ENCODE measurements at regions not wholly inside any gene's neighbourhood (a gene's known extent, or its start where the extent isn't known, plus 50 kb on each side); places are given as distances from the start of the nearest gene placed in this dataset.

DNA sequence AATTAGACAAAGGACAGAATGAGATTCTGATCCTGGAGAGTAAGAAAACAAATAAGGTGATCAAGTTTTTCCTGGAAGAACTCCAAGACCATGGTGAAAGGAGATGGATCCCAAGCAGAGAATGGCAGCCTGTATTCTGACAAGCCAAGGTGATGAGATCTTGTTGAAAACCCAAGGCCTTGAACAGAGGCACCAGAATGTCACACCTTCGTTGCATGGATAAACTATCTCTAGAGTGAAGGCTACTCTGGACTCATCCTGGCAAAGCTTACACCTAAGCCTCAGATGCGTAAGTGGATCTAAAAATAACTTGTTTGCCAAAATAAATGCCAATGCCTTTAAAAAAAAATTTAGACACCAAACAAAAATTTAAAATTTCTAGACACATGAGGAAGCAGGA lies 605.9 kb downstream of the ETNK1 start:
- no peak for DNase-seq

DNA sequence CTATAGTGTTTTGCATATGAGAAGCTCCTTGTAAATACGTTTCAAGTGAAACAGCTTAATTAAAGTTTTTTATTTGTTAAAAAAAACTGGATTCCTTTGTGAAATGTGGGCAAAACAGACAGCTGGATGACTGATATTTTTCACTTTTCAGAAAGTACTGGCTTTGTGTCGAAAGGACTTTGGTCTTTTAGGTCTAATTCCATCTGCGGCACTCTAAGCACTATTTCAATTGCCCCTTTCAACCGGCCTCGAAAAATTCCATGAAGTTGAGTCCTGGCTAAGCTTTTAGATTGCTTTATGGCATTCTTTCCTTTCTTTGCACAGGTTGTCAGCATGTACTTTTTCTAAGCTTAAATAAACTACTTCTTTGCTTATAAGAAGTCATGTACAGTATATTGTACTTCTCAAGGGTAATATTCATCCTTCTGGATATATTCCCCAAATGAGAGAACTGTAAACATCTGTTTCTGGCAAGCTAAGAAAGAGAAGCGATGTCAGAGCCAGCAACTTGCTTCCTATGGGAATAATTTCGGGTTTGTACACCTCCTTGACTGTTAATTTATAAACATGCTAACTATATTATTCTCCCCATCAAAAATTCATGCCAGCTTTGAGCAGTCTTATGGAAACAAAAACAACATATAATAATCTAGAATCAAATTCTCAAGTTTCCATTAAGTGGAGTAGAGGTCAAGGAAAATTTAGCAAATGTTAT lies 611.3 kb downstream of the ETNK1 start:
- intact Hi-C loops (cut with DNase I, micrococcal nuclease), result no loop called here
- no peak for ATAC-seq
- no peaks in the 10 kb centered on the region for H3K4me1 ChIP-seq (ENCODE audit: low read depth)
- H3K4me3 ChIP-seq, result no peak overlapping the region
- TF ChIP-seq, protein P1, sequence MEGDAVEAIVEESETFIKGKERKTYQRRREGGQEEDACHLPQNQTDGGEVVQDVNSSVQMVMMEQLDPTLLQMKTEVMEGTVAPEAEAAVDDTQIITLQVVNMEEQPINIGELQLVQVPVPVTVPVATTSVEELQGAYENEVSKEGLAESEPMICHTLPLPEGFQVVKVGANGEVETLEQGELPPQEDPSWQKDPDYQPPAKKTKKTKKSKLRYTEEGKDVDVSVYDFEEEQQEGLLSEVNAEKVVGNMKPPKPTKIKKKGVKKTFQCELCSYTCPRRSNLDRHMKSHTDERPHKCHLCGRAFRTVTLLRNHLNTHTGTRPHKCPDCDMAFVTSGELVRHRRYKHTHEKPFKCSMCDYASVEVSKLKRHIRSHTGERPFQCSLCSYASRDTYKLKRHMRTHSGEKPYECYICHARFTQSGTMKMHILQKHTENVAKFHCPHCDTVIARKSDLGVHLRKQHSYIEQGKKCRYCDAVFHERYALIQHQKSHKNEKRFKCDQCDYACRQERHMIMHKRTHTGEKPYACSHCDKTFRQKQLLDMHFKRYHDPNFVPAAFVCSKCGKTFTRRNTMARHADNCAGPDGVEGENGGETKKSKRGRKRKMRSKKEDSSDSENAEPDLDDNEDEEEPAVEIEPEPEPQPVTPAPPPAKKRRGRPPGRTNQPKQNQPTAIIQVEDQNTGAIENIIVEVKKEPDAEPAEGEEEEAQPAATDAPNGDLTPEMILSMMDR (IDR thresholded peaks at IDR 0.05), result no peak
- no peak for DNase-seq
- no peaks in the 10 kb centered on the region for H3K36me3 ChIP-seq (ENCODE audit: low read depth)
- no peaks in the 10 kb centered on the region for H3K9me3 ChIP-seq

More for the DNA sequence above, 605.9 kb downstream of the ETNK1 start:
- TF ChIP-seq, protein P1 (IDR thresholded peaks at IDR 0.05), result no peak
- Histone ChIP-seq H3K36me3 (ENCODE audit: low read depth) (no peaks in the 10 kb centered on the region), H3K9me3 (no peaks in the 10 kb centered on the region), H3K4me3 (no peak overlapping the region), H3K4me1 (ENCODE audit: low read depth) (no peaks in the 10 kb centered on the region)
- no peak for ATAC-seq
- intact Hi-C loops (cut with DNase I, micrococcal nuclease), result no loop called here

DNA sequence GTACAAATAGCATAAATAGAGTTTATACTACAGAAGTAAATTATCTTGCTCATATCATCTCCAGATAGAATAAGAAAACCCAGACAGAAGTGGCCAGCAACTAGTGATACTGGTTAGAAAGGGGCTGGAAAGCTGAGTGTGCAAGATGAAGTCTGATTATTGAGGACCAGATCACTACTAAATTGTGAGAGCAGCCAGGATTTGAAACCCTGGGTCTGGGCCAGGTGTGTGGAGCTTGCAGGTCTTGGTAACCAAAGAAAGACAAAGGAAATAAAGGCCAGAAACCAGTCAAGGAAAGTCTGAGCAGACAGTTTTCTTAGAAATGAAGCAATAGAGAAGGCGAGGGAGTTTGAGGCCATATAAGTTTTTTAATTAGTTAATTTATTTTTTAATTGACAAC lies 611.8 kb downstream of the ETNK1 start:
- Histone ChIP-seq H3K4me3 (no peak overlapping the region), H3K4me1 (ENCODE audit: low read depth) (no peaks in the 10 kb centered on the region), H3K9me3 (no peaks in the 10 kb centered on the region), H3K36me3 (ENCODE audit: low read depth) (no peaks in the 10 kb centered on the region)
- TF ChIP-seq, protein P1 (IDR thresholded peaks at IDR 0.05), result no peak
- ATAC-seq (no peak), DNase-seq (no peak)
- intact Hi-C loops (cut with DNase I, micrococcal nuclease), result no loop called here

DNA sequence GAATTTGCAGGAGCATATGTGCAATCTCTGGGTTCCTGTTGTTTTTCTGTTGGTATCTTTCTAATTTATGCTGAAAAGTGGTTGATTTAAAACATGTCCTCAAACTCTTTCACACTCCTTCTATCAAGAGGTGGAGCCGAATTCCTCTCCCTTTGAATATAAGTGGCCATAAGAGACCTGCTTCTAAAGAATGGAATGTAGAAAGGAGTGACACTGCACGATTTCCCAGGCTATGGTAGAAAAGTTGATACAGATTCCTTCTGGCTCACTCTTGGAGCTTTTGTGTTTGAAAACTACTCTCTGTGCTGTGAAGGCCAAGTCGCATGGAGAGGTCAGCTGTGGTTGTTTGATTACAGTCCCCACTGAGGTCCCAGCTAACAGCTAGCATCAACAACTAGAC lies 613.2 kb downstream of the ETNK1 start:
- TF ChIP-seq, protein P1 (IDR thresholded peaks at IDR 0.05), result no peak
- no peak for DNase-seq
- no peak for ATAC-seq
- H3K4me3 ChIP-seq, result no peak overlapping the region
- intact Hi-C loops (cut with DNase I, micrococcal nuclease), result no loop called here
- H3K36me3 ChIP-seq (ENCODE audit: low read depth), result no peaks in the 10 kb centered on the region
- H3K4me1 ChIP-seq (ENCODE audit: low read depth), result no peaks in the 10 kb centered on the region
- H3K9me3 ChIP-seq, result no peaks in the 10 kb centered on the region

DNA sequence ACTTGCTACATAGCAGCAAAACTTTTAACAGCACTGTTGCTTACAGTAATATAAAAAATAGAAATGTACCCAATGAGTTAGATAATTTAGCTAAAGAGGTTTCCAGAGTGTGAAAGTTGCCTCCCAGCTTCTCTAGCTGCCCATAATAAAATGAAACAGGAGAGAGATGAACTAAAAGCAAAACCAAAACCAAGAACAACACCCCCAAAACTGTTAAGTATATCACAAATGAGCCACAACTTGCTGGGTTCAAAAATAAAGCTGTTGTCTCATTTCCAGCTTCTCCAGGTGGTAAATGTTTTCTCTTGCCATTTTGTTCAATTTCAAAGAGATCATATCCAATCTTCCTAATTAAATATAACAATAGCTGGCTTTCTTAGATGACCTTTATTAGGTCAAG lies 614.0 kb downstream of the ETNK1 start:
- Histone ChIP-seq H3K4me1 (ENCODE audit: low read depth) (no peaks in the 10 kb centered on the region), H3K4me3 (no peak overlapping the region), H3K9me3 (no peaks in the 10 kb centered on the region), H3K36me3 (ENCODE audit: low read depth) (no peaks in the 10 kb centered on the region)
- DNase-seq (no peak), ATAC-seq (no peak)
- intact Hi-C loops (cut with DNase I, micrococcal nuclease), result no loop called here
- TF ChIP-seq, protein P1 (IDR thresholded peaks at IDR 0.05), result no peak

DNA sequence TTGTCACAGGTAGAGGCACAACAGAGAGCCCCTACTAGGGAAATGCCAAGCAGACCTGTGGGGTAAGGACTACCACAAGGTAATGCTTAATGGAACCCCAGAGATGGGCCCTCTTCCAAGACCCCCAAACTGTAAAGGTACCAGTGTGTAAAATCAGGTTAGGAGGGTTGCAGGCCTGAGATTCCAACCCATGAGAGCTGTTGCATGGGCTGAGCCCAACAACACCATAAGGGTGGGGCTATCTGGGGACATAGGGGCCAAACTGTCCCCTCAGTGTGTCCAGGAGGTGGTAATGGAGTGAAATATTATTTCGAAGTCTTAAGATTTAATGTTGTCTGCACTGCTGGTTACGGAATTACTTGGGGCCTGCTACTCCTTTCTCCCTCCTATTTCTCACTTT lies 620.2 kb downstream of the ETNK1 start:
- Histone ChIP-seq H3K4me1 (ENCODE audit: low read depth) (no peaks in the 10 kb centered on the region), H3K9me3 (no peaks in the 10 kb centered on the region), H3K36me3 (ENCODE audit: low read depth) (no peaks in the 10 kb centered on the region), H3K4me3 (no peak overlapping the region)
- TF ChIP-seq, protein P1 (IDR thresholded peaks at IDR 0.05), result no peak
- intact Hi-C loops (cut with DNase I, micrococcal nuclease), result no loop called here
- DNase-seq (no peak), ATAC-seq (no peak)
